ENCODE measurements at regions not wholly inside any gene's neighbourhood (a gene's known extent, or its start where the extent isn't known, plus 50 kb on each side); places are given as distances from the start of the nearest gene placed in this dataset.
"Not testable (repeated sequence)": the region's sequence is repeated elsewhere in the genome, so short reads cannot be mapped to it uniquely, and the experiment has no call there.

GRCh38 chr10:42419789-42420188 is 218.6 kb downstream of the ZNF33B start:
- Histone ChIP-seq H3K27ac (no peak overlapping the region), H3K27me3 (no peaks in the 10 kb centered on the region), H3K9me3 (no peaks in the 10 kb centered on the region), H3K36me3 (no peaks in the 10 kb centered on the region), H3K4me3 (no peak overlapping the region), H3K4me1 (no peaks in the 10 kb centered on the region)
- no peak for DNase-seq
- intact Hi-C loops (cut with DNase I; ENCODE audit: low total_unique reads): no loop called here
- TF ChIP-seq, protein P1, sequence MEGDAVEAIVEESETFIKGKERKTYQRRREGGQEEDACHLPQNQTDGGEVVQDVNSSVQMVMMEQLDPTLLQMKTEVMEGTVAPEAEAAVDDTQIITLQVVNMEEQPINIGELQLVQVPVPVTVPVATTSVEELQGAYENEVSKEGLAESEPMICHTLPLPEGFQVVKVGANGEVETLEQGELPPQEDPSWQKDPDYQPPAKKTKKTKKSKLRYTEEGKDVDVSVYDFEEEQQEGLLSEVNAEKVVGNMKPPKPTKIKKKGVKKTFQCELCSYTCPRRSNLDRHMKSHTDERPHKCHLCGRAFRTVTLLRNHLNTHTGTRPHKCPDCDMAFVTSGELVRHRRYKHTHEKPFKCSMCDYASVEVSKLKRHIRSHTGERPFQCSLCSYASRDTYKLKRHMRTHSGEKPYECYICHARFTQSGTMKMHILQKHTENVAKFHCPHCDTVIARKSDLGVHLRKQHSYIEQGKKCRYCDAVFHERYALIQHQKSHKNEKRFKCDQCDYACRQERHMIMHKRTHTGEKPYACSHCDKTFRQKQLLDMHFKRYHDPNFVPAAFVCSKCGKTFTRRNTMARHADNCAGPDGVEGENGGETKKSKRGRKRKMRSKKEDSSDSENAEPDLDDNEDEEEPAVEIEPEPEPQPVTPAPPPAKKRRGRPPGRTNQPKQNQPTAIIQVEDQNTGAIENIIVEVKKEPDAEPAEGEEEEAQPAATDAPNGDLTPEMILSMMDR (IDR thresholded peaks at IDR 0.05): no peak
- 33 to 45% (median 44%) methylated on average over 2 of the region's 2 CpGs for WGBS, 5 donors

GRCh38 chr10:42380926-42381547 is 257.3 kb downstream of the ZNF33B start:
- no peaks in the 10 kb centered on the region for H3K36me3 ChIP-seq
- H3K27ac ChIP-seq: no peak overlapping the region
- TF ChIP-seq POLR2A (IDR thresholded peaks at IDR 0.05): no peak
- TF ChIP-seq, protein P1 (IDR thresholded peaks at IDR 0.05): no peak
- TF ChIP-seq POLR2AphosphoS5 (IDR thresholded peaks at IDR 0.05): no peak
- no peak for TF ChIP-seq EP300 (IDR thresholded peaks at IDR 0.05)
- intact Hi-C loops (cut with DNase I; ENCODE audit: low total_unique reads): no loop called here
- no peaks in the 10 kb centered on the region for H3K4me1 ChIP-seq
- H3K27me3 ChIP-seq: no peaks in the 10 kb centered on the region
- H3K4me3 ChIP-seq: no peak overlapping the region
- 75 to 82% (median 78%) methylated on average over 7 of the region's 7 CpGs for WGBS, 5 donors
- H3K9me3 ChIP-seq: peaks cover 0 to 38% (median 3%) of the 10 kb centered on the region in 4 donors
- DNase-seq: no peak

- Histone ChIP-seq H3K27me3 (peaks cover 0 to 9% (median 0%) of the 10 kb centered on the region in 3 donors), H3K4me3 (peak overlapping the region; percentile 39 to 77 (median 71)), H3K27ac (peak overlapping the region in 4 of 5 donors; percentile 29 to 71 (median 47)), H3K36me3 (peaks cover 0 to 4% (median 0%) of the 10 kb centered on the region in 4 donors), H3K9me3 (peaks cover 0 to 38% (median 16%) of the 10 kb centered on the region in 4 donors), H3K4me1 (peaks cover 0 to 13% (median 0%) of the 10 kb centered on the region in 4 donors)
- intact Hi-C loops (cut with DNase I; ENCODE audit: low total_unique reads): no loop called here
- 4 to 10% (median 7%) methylated on average over 25 to 33 of the region's 33 CpGs for WGBS, 5 donors
- peak in 1 of 2 donors; percentile 93 for DNase-seq
- peak in 2 of 3 donors; percentile 18 to 31 for TF ChIP-seq POLR2AphosphoS5 (IDR thresholded peaks at IDR 0.05)
- no peak for TF ChIP-seq EP300 (IDR thresholded peaks at IDR 0.05)
- TF ChIP-seq POLR2A (IDR thresholded peaks at IDR 0.05): no peak
These were observed 270.7 kb downstream of the ZNF33B start for GRCh38 chr10:42367532-42368230.

DNA sequence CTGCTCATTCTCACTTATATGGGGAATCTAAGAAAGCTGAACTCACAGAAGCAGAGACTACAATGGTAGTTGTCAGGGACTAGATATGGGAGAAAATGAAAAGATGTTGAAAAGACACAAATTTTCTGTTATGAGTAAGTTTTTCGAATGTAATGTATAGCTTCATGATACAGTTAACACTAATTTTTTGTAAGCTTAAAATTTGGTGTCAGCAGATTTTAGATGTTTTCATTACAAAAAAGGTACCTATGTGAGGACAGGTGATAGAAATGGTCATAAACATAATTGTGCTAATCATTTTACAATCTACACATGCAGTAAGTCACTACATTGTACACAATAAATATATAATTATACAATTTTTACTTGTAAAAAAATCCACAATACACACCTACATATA is 286.6 kb downstream of the ZNF33B start:
- TF ChIP-seq POLR2A (IDR thresholded peaks at IDR 0.05) (no peak), EP300 (IDR thresholded peaks at IDR 0.05) (no peak), POLR2AphosphoS5 (IDR thresholded peaks at IDR 0.05) (no peak)
- TF ChIP-seq, protein P1 (IDR thresholded peaks at IDR 0.05): no peak
- intact Hi-C loops (cut with DNase I; ENCODE audit: low total_unique reads): no loop called here
- DNase-seq: no peak
- H3K9me3 ChIP-seq: peaks cover 0 to 64% (median 22%) of the 10 kb centered on the region in 4 donors
- no peaks in the 10 kb centered on the region for H3K27me3 ChIP-seq
- WGBS, 5 donors: 83 to 100% (median 90%) methylated on average over 1 of the region's 1 CpG
- no peak overlapping the region for H3K4me3 ChIP-seq
- H3K27ac ChIP-seq: no peak overlapping the region
- H3K4me1 ChIP-seq: no peaks in the 10 kb centered on the region
- peaks cover 0 to 30% (median 0%) of the 10 kb centered on the region in 4 donors for H3K36me3 ChIP-seq

DNA sequence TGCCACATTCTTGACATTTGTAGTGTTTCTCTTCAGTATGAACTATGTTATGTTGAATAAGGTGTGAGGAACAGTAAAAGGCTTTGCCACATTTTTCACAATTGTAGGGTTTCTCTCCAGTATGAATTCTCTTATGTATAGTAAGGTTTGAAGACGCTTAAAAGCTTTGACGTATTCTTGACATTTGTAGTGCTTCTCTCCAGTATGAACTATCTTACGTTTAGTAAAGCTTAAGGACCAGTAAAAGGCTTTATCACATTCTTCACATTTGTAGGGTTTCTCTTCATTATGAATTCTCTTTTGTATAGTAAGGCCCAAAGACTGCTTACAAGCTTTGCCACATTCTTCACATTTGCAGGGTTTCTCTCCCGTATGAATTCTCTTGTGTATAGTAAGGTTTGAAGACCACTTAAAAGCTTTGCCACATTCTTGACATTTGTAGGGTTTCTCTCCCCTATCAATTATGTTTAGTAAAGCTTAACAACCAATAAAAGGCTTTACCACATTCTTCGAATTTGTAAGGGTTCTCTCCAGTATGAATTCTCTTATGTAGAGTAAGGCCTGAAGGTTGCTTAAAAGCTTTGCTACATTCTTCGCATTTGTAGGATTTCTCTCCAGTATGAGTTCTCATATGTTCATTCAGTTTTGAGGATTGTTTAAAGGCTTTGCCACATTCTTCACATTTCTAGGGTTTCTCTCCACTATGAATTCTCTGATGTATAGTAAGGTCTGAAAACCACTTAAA is 301.6 kb downstream of the ZNF33B start:
- H3K9me3 ChIP-seq: peaks cover 36 to 95% (median 86%) of the 10 kb centered on the region in 4 donors
- WGBS, 5 donors: 91 to 96% (median 93%) methylated on average over 6 of the region's 6 CpGs

DNA sequence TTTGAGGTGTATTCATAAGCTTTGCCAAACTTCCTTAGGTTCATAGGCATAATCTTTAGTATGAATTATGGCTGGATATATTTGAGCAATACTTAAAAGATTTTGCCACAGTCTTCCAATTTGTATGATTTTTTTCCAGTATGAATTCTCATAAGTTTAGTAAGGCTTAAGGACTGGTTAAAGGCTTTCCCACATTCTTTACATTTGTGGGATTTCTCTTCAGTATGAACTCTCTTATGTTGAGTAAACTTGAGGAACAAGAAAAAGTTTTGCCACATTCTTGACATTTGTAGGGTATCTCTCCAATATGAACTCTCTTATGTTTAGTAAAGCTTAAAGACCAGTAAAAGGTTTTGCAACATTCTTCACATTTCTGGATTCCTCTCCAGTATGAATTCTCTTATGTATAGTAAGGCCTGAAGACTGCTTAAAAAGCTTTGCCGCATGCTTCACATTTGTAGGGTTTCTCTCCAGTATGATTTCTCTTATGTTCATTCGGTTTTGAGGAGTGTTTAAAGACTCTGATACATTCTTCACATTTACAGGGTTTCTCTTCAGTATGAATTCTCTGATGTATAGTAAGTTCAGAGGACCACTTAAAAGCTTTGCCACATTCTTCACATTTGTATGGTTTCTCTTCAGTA is 302.6 kb downstream of the ZNF33B start:
- DNase-seq; H3K27ac ChIP-seq; H3K4me1 ChIP-seq; intact Hi-C loops (cut with DNase I; ENCODE audit: low total_unique reads); H3K4me3 ChIP-seq; H3K27me3 ChIP-seq: not testable (repeated sequence)
- WGBS, 5 donors: 87 to 97% (median 91%) methylated on average over 2 of the region's 2 CpGs
- peaks cover 33 to 97% (median 87%) of the 10 kb centered on the region in 4 donors for H3K9me3 ChIP-seq
- H3K36me3 ChIP-seq: peaks cover 0 to 22% (median 0%) of the 10 kb centered on the region in 4 donors

More for the DNA sequence above, 301.6 kb downstream of the ZNF33B start:
- H3K36me3 ChIP-seq: peaks cover 0 to 29% (median 0%) of the 10 kb centered on the region in 4 donors
- H3K27me3 ChIP-seq; H3K4me1 ChIP-seq; H3K27ac ChIP-seq; DNase-seq; intact Hi-C loops (cut with DNase I; ENCODE audit: low total_unique reads); H3K4me3 ChIP-seq: not testable (repeated sequence)
